ENCODE measurements at regions not wholly inside any gene's neighbourhood (a gene's known extent, or its start where the extent isn't known, plus 50 kb on each side); places are given as distances from the start of the nearest gene placed in this dataset.

DNA sequence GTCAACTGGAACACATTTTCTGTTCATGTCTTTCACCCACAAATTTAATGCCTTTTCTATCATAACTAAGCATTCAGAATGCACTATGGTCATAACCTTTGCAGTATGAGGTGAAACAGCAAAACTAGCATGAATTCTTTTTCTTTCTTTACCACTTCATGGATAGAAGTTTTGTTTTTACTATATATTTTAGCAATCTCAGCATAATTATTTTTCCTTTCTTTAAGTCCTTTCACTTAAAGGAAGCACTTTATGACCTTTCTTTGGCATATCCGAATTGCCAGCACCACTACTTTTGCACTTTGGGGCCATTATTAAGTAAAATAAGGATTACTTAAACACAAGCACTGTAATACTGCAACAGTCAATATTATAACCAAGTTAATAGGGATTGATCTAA lies 115.1 kb upstream of the DKK2 start:
- no peak for DNase-seq

DNA sequence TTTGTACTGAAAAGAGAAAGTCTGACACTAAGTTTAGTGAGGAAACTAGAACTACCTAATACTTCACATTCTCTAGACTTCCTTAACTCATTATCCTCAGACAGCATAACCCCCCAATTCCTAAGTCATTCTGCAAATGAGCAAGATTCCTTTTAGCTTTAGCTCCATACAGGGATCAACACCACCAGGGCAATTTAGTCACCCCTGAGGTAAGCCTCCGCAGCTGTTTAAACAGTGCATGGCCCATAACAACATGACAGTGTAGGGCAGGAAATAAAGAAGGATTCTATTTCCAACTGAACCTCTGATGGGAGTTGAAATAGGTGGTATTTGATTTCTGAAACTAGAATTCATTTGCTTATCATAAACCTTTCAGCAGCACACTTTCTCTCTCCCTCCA lies 112.8 kb upstream of the DKK2 start:
- peak; percentile 83 for DNase-seq

DNA sequence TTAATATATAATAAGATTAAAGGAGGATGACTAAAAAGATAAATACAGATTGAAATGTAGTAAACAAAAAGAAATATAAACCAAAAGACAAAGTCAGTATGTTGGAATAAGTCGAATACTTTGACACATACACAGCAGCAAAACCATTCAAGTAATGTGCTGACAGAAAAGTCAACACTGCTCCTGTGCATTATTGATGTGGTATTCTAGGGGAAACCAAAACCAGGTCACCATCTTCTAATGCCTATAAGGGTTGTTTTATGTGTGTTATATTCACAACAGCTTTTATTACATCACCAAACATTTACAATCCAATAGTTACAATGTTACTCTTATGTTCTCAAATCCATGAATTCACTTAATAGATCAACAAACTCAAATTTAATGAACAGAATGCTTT lies 111.8 kb upstream of the DKK2 start:
- no peak for DNase-seq

DNA sequence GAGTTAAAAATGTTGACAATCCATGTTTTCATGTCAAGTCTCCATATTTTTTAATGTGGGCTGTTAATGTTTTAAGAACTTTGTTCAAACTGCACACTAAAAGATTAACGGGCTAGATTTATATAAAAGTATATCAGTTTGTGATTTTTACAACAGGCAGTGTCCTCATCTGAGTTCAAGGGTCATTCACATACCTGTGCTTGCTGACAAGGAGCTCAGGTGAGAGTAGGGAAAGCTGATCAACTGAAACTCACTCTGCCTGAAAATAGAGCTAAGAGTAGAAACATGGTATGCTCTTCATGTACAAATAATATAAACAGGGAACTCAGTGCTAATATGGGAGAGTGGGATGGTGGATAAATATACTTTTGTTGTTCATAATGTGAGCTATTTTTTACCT lies 102.3 kb upstream of the DKK2 start:
- peak; percentile 5 for DNase-seq

DNA sequence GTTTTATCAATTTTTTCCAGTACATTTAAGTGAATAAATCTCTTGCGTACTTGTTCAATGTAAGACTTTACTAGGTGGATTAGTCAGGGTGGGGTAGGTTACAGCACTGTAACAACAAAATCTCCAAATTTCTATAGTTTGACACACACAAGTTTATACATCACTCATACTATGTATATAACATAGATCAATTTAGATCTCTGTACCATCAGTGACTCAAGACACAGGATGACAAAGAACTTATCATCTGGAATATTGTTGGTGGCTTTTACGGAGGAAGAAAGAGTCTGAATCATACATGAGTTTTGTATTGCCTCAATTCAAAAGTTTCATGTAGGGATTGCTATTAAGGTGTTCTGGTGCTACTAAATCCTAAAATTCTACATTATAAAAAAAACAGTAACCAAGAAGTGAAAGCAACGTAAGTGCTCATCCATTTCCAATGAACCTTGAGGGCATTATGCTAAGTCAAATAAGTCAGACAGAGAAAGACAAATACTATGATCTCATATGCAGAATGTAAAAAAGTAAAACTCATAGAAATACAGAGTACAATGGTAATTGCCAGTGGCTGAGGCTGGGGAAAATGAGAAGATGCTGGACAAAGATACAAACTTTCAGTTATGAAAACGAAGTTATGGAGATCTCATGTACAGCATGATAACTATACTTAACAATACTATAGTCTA lies 98.0 kb upstream of the DKK2 start:
- peak; percentile 3 for DNase-seq

DNA sequence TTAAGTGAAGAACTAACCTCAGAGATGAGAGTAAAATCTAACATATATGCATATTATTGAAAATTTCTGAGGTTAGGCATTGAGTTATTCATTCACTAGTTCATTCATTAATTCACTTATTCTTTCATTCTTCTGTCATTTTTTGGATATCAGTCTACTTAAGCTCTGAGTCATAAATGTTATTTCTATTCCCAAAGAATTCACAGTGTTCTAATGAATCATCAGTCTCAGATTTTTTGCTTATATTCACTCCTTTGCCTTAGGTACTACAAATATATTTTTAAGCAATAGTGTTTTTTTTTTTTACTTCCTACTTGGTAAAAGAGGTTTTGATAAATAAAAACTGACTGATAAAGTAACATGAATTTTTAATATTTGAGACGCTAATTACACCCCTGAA lies 95.2 kb upstream of the DKK2 start:
- DNase-seq: no peak

DNA sequence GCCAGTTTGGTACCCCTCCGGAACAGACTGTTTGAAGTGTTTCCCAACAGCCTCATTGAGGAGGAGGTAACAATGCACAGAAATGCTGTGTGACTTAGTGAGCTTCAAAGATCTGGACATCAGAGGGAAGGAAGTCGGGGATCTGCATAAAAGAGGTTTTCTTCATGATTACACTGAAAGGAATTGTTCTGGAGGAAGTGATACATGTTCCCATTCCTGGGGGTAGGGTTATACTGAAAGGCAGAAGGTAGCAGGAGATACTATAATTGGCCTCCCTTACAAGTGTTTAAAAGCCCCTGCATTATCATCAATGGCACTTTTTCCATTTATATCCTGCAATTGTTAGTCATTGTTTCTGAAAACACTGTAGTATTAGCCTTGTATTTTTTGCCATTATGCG lies 94.0 kb upstream of the DKK2 start:
- DNase-seq: no peak

DNA sequence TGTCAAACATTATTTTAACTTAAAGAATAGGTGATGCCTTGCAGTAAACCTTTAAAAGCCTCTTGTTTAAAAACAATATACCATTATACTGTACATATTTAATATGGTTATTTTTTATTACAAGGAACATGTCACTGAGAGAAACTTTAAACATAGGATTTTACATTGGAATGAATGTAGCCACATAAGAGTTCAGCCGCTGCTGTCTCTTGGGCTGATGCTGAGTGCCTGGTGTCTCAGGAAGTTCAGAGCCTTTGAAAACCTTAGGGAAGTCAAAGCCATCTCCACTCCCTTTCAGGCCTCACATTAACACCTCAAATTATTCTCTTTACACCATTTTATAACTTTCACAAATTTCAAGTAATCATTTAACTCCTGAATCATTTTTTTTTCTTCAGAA lies 93.5 kb upstream of the DKK2 start:
- no peak for DNase-seq

DNA sequence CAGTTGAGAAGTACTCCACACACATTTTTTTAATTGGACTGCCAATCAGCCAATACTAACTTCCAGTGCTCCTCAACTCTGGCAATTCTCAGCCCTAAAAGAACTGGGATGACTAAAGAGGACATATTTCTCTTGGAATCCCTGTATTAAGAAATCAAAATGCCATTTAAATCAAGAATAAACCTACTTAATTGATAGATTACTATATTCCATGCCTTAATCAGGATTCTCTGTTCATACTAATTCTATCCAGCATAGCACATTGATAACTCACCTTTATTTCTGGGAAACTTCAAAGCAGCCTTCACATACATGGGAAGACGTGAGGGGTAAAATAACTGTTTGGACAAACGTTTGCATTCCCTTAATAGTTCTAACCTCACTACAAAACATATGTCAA lies 93.0 kb upstream of the DKK2 start:
- no peak for DNase-seq

DNA sequence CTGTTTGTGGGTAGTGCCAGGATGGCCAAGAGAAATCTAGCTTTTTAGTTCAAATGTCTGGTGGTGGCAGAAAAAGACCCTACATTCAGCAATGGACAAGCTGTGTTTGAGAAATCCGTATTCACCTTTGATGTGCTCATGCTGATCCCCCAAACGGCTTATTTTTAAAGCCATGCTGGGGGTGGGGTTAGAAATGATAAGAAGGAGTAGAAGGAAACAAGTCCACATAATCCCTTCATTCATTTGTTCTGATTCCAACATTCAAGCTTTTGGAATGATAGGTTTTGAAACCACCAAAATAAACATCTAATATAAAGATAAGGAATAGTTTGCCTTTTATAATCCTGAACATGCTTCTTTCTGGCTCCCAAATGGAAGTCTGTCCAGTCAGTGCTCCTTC lies 92.0 kb upstream of the DKK2 start:
- DNase-seq: no peak

DNA sequence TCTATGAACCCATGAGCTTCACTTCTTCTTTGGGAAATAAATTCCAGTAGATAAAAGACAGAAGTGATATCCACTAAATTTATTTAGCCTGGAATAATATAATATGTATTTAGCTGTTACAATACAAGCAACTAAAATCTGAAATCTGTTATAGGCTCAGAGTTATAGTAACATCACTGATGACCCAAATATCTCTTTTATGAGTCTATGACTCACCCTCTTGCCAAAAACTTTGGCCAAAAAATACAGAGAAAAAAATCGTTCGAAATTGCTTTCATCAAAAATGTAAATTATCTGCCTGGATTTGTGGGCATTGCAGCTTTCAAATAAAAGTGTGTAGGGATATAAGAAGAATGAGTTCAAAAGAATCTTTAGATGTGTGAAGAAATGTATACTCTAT lies 89.4 kb upstream of the DKK2 start:
- no peak for DNase-seq

DNA sequence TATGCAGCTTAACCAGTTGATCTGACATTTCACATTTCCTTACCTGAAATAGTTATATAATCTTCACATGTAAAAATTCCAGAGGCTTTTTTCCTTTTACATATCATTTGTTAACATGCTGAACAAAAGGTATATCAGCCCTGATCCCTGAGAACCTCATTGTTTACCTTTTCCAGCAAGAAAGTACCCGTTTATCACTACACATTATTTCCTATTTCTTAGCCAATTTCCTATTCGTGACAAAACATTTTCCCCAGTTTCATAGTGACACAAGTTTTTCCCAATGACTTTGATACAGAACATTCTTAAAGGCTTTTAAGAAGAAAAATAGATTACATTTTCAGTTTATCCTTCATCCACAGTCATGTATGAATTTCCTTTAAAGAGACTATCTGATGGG lies 86.6 kb upstream of the DKK2 start:
- no peak for DNase-seq

DNA sequence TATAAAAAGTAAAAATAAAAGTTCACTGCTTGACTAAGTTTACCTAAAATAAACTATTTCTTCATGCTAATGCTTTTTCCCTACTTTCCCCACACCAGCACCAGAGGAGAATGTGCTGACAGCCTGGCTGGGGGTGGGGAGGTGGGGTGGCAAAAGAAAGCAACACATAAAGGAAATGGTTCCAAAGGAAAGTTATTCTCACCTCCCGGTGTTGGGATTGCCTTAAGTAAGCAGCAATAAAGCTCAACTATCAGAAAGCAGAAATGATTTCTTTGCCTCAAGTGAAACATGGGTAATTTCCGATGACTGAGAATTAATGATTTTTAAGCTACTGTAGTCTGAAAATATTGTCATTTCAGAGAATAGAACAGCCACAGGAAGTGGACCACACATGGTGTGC lies 84.5 kb upstream of the DKK2 start:
- peak; percentile 41 for DNase-seq

DNA sequence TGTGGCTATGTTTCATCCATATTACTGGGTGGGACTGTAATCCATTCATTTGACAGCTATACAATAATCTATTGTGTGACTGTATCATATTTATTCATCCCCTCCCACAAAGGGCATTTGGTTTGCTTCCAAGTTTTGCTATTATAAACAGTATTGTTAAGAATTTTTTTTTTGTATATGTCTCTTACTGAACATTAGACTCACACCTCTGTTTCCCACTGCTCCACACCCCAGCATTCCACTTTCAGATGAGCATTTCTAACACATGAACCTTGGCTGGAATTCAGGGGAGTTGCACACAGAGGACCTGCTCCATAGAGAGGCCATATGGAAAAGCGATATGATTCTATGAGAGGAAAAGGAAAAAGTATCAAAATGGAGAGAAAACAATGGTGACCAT lies 81.6 kb upstream of the DKK2 start:
- no peak for DNase-seq

DNA sequence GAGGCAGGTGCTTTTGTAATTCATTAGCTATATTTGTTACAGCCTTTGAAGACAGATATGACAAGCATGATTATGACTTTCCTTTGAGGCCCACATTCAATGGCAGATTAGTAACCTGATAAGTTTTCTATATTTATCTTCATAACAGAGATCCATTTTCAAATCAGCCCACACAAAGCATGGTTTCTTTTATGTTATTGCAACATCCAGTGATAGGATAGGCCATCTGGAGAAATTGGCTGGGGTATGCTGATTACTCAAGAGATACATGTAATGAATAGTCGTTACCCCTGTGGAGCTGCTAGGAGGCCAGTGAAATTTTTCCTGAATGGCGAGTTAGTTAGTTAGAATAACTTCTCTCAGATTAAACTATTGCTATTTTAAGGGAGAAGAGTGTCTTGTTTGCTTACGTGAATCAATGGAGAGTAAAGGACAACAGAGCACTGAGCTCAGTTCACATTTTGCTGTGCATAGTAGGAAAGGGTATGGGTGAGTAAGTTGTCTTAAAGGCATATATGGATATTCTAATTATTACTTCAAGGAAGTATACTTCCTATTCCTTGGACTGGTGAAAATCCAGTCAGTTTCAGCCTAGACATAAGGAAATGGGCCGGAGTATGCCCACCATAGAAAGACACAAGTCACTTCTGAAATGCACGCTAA lies 79.2 kb upstream of the DKK2 start:
- no peak for DNase-seq

DNA sequence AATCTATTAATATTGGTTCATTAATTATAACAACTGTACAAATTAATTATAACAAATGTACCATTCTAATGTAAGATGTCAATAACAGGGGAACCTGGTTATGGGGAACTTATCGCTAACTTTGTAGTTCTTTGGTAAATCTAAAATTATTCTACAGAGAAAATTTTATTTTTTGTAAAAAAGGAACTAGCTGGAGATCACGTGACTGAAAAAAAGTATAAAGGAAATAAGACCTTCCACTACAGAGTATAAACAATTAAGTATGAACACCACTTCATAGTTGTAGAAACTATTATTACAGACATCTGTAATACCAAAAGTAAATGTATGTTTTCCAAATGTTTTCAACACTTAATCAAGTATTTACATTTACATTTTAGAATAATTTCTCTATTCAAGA lies 77.9 kb upstream of the DKK2 start:
- DNase-seq: no peak

DNA sequence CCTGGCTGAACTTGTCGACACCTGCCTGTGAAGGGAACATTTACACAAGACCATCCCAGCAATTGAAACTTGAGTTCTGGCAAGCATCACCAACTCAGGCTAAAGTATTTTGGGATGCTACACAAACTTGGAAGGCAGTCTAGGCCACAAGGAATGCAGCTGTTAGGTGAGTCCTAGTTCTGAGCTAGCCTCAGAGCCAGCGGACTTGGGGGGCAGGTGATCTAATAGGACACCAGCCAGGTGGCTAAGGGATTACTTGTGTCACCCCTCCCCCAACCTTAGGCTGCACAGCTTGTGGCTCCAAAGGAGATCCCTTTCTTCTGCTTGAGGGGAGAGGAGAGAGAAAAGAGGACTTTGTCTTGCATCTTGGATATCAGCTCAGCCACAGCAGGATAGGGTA lies 62.3 kb upstream of the DKK2 start:
- DNase-seq: no peak

DNA sequence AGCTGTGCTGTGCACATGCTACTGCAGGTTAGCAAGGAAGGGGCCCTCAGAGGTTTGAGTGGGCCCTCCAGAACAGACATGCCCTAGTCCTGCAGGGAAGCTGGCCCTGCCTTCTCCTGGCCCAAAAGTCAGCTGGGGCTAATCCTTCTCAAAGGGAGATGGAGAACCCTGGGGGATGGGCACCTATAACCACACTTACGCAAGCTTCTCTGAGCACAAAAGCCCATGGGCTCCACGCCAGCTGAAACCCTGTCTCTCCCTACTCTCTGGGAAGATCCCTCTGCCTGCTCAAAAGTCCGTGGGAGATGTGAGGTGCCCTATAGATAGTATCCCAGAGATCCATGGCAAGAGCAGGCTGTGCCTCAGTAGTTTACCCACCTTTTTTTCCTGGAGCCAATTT lies 58.9 kb upstream of the DKK2 start:
- DNase-seq: no peak

DNA sequence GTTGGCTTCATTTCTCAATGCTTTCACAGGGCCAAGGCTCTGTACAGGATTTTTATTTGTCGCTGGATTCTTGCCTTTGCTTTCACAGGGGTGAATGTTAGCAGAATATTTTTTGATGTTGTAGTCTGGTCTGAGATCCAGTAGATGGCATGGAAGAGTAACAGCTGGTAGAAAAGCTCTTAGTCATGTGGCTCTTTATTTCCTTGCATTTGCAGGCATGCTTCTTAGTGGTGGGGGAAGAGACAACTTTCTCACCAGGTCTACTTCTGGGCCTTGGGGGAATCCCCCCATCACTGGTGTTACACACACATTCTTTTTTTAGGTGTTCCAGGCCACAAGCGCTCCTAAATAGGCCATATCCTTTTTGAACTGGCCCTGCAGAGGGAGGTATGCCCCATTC lies 58.2 kb upstream of the DKK2 start:
- DNase-seq: peak; percentile 42
